ENCODE measurements at regions not wholly inside any gene's neighbourhood (a gene's known extent, or its start where the extent isn't known, plus 50 kb on each side); places are given as distances from the start of the nearest gene placed in this dataset.
"Not testable (repeated sequence)": the region's sequence is repeated elsewhere in the genome, so short reads cannot be mapped to it uniquely, and the experiment has no call there.

DNA sequence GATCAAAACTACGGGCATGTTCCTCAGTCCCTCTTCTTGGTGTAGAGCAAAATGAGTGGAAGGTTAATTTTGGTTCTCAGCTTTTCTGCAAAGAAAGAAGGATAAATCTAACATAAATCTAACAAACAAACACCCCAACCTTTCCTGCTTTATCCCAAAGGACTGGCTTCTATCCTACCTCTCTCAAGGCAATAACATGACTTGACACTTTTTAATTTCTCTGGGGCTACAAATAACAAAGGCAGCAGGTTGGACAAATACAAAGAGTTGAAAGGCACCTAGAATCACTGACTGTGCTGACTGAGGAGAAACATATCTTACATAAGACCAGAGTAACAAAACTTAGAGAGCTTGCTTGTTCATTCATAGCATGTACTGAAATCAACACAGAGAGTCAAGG lies 703.6 kb upstream of the PITX2 start:
- ATAC-seq: no peak

DNA sequence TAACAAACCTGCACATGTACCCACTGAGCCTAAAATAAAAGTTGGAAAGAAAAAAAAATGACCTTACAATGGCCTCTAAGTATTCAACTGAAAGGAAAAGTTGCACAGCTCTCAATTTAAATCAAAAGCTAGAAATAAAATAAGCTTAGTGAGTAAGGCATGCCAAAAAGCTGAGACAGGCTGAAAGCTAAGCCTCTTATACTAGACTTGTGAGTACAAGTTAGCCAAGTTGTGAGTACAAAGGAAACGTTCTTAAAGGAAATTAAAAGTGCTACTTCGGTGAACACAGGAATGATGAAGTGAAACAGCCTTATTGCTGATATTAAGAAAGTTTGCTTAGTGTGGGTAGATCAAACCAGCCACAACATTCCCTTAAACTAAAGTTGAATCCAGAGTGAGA lies 707.9 kb upstream of the PITX2 start:
- Histone ChIP-seq H3K27me3 (no peaks in the 10 kb centered on the region), H3K9me3 (no peaks in the 10 kb centered on the region), H3K4me3 (no peak overlapping the region), H3K27ac (no peak overlapping the region), H3K36me3 (no peaks in the 10 kb centered on the region), H3K4me1 (no peaks in the 10 kb centered on the region)
- DNase-seq (no peak), FAIRE-seq (no peak), ATAC-seq (no peak)
- TF ChIP-seq, protein P1, sequence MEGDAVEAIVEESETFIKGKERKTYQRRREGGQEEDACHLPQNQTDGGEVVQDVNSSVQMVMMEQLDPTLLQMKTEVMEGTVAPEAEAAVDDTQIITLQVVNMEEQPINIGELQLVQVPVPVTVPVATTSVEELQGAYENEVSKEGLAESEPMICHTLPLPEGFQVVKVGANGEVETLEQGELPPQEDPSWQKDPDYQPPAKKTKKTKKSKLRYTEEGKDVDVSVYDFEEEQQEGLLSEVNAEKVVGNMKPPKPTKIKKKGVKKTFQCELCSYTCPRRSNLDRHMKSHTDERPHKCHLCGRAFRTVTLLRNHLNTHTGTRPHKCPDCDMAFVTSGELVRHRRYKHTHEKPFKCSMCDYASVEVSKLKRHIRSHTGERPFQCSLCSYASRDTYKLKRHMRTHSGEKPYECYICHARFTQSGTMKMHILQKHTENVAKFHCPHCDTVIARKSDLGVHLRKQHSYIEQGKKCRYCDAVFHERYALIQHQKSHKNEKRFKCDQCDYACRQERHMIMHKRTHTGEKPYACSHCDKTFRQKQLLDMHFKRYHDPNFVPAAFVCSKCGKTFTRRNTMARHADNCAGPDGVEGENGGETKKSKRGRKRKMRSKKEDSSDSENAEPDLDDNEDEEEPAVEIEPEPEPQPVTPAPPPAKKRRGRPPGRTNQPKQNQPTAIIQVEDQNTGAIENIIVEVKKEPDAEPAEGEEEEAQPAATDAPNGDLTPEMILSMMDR (IDR thresholded peaks at IDR 0.05): no peak
- 44 to 49% methylated on average over 2 of the region's 2 CpGs for WGBS, 2 donors
- intact Hi-C loops (cut with DNase I): no loop called here

More for the DNA sequence above, 703.6 kb upstream of the PITX2 start:
- H3K27ac ChIP-seq: no peak overlapping the region
- intact Hi-C loops (cut with DNase I): no loop called here
- H3K36me3 ChIP-seq: no peaks in the 10 kb centered on the region
- no peaks in the 10 kb centered on the region for H3K4me1 ChIP-seq
- 38 to 66% methylated on average over 1 of the region's 1 CpG for WGBS, 2 donors
- H3K9me3 ChIP-seq: no peaks in the 10 kb centered on the region
- no peaks in the 10 kb centered on the region for H3K27me3 ChIP-seq
- no peak overlapping the region for H3K4me3 ChIP-seq
- TF ChIP-seq, protein P1 (IDR thresholded peaks at IDR 0.05): no peak
- DNase-seq (no peak), FAIRE-seq (no peak)

DNA sequence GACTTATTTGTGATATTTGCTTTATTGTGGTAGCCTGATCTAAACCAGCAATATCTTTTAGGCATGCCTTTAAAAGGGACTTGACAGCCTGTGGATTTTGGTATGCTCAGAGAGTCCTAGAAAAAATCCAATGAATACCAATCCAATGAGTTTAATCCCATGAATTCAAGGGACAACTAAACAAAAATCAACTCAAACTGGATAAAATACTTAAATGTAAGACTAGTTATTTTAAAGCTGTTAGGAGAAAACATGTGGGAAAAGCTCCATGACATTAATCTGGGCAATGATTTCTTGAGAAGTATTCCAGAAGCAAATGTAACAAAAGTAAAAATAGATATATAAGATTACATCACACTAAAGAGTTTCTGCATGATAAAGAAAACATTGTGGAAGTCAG lies 711.5 kb upstream of the PITX2 start:
- H3K27me3 ChIP-seq: no peaks in the 10 kb centered on the region
- H3K36me3 ChIP-seq: no peaks in the 10 kb centered on the region
- no peak overlapping the region for H3K4me3 ChIP-seq
- FAIRE-seq (no peak), ATAC-seq (no peak), DNase-seq (no peak)
- no peak overlapping the region for H3K27ac ChIP-seq
- no peaks in the 10 kb centered on the region for H3K9me3 ChIP-seq
- TF ChIP-seq, protein P1 (IDR thresholded peaks at IDR 0.05): no peak
- intact Hi-C loops (cut with DNase I): no loop called here
- H3K4me1 ChIP-seq: no peaks in the 10 kb centered on the region

DNA sequence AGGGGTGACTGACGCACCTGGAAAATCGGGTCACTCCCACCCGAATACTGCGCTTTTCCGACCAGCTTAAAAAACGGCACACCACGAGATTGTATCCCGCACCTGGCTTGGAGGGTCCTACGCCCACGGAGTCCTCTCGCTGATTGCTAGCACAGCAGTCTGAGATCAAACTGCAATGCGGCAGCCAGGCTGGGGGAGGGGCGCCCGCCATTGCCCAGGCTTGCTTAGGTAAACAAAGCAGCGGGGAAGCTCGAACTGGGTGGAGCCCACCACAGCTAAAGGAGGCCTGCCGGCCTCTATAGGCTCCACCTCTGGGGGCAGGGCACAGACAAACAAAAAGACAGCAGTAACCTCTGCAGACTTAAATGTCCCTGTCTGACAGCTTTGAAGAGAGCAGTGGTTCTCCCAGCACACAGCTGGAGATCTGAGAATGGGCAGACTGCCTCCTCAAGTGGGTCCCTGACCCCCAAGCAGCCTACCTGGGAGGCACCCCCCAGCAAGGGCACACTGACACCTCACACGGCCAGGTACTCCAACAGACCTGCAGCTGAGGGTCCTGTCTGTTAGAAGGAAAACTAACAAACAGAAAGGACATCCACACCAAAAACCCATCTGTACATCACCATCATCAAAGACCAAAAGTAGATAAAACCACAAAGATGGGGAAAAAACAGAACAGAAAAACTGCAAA lies 714.5 kb upstream of the PITX2 start:
- DNase-seq: peak in 1 of 6 donors; percentile 15
- intact Hi-C loops (cut with DNase I); H3K27me3 ChIP-seq; H3K4me1 ChIP-seq; ATAC-seq; FAIRE-seq; H3K9me3 ChIP-seq; H3K4me3 ChIP-seq; H3K36me3 ChIP-seq; H3K27ac ChIP-seq: not testable (repeated sequence)
- 61 to 76% methylated on average over 18 of the region's 18 CpGs for WGBS, 2 donors

DNA sequence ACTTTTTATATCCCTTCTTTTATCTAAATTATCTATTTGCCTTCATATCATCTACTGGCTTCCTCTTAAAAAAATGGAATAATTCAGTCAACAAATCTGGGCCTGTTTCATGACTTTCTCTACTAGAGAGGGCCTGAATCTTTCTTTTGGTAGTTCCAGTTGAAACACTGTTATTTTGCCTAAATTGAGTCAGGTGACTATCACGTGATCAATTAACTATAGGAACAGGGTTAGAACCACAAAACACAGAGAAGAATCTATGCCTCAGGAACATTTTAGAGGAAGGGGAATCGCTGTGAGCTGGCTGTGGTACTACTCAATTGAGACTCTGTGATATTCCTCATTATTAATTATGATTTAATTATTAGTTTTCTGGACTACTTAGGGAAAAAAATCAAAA lies 736.7 kb upstream of the PITX2 start:
- H3K27ac ChIP-seq: no peak overlapping the region
- intact Hi-C loops (cut with DNase I): no loop called here
- H3K27me3 ChIP-seq: no peaks in the 10 kb centered on the region
- WGBS, 2 donors: 50 to 64% methylated on average over 2 of the region's 2 CpGs
- no peaks in the 10 kb centered on the region for H3K4me1 ChIP-seq
- H3K9me3 ChIP-seq: no peaks in the 10 kb centered on the region
- TF ChIP-seq, protein P1 (IDR thresholded peaks at IDR 0.05): no peak
- H3K36me3 ChIP-seq: no peaks in the 10 kb centered on the region
- FAIRE-seq (no peak), DNase-seq (no peak), ATAC-seq (no peak)
- no peak overlapping the region for H3K4me3 ChIP-seq
